GM23338 (cell line): ENCODE measurements at regions not wholly inside any gene's neighbourhood (a gene's known extent, or its start where the extent isn't known, plus 50 kb on each side); places are given as distances from the start of the nearest gene placed in this dataset.

ENCODE experiments used
- ATAC-seq: fragments of 200-7000 bp; cut with Tn5 transposase; 3 replicates; pipeline ENCODE4 v1.9.1; 2020
- DNase-seq: peaks from one replicate; pipeline ENCODE4 v3.0.0-alpha.2; 2015; ENCODE audit warnings: low spot score
- H2AFZ ChIP-seq: fragments of 200-600 bp; sonication (generic); 2 replicates; pipeline ENCODE4 v1.8.0; 2016; ENCODE audit warnings: antibody characterized with exemption, mild to moderate bottlenecking, moderate library complexity
- H3F3A ChIP-seq: fragments of 200-600 bp; sonication (generic); replicated peaks from 2 replicates; pipeline ENCODE4 v1.8.0; 2017; ENCODE audit warnings: antibody characterized with exemption, mixed run types, low read depth
- H3K27ac ChIP-seq: fragments of 200-600 bp; sonication (generic); 2 replicates; pipeline ENCODE4 v1.6.1; 2016; ENCODE audit warnings: low read depth
- H3K27me3 ChIP-seq: fragments of 200-600 bp; sonication (generic); 2 replicates; pipeline ENCODE4 v1.8.0; 2016; ENCODE audit warnings: mild to moderate bottlenecking, mixed run types, moderate library complexity; ENCODE audit not compliant: insufficient read depth
- H3K36me3 ChIP-seq: fragments of 200-600 bp; sonication (generic); 2 replicates; pipeline ENCODE4 v1.8.0; 2016; ENCODE audit warnings: mild to moderate bottlenecking; ENCODE audit not compliant: insufficient read depth
- H3K4me1 ChIP-seq: fragments of 200-600 bp; sonication (generic); 2 replicates; pipeline ENCODE4 v1.8.0; 2016; ENCODE audit warnings: mild to moderate bottlenecking, moderate library complexity; ENCODE audit not compliant: insufficient read depth
- H3K4me2 ChIP-seq: fragments of 200-600 bp; sonication (generic); 2 replicates; pipeline ENCODE4 v1.7.1; 2017; ENCODE audit warnings: mixed run types
- H3K4me3 ChIP-seq: fragments of 200-600 bp; sonication (generic); 2 replicates; pipeline ENCODE4 v1.6.1; 2016; ENCODE audit warnings: mixed run types
- H3K79me2 ChIP-seq: fragments of 200-600 bp; sonication (generic); replicated peaks from 2 replicates; pipeline ENCODE4 v1.8.0; 2017; ENCODE audit warnings: mild to moderate bottlenecking; ENCODE audit not compliant: insufficient read depth
- H3K9me2 ChIP-seq: fragments of 200-600 bp; sonication (generic); 2 replicates; pipeline ENCODE4 v1.8.0; 2017; ENCODE audit not compliant: insufficient read depth
- H4K20me1 ChIP-seq: fragments of 200-600 bp; sonication (generic); replicated peaks from 2 replicates; pipeline ENCODE4 v1.8.0; 2017; ENCODE audit warnings: mild to moderate bottlenecking; ENCODE audit not compliant: insufficient read depth
- H3K27ac Mint-ChIP-seq: 2 replicates; pipeline ENCODE4 v1.8.0; 2020; ENCODE audit warnings: inconsistent platforms, mild to moderate bottlenecking, moderate library complexity, mixed read lengths
- H3K27me3 Mint-ChIP-seq: 3 replicates; pipeline ENCODE4 v1.8.0; 2022; ENCODE audit warnings: low read depth, mild to moderate bottlenecking, moderate library complexity, mixed read lengths, inconsistent platforms; ENCODE audit not compliant: insufficient read depth, poor library complexity
- H3K36me3 Mint-ChIP-seq: 3 replicates; pipeline ENCODE4 v1.8.0; 2021; ENCODE audit warnings: low read depth, mild to moderate bottlenecking, inconsistent platforms, moderate library complexity, mixed read lengths
- H3K4me1 Mint-ChIP-seq: 3 replicates; pipeline ENCODE4 v1.8.0; 2020; ENCODE audit warnings: mild to moderate bottlenecking, inconsistent platforms, mixed read lengths
- H3K4me3 Mint-ChIP-seq: 3 replicates; pipeline ENCODE4 v1.8.0; 2021; ENCODE audit warnings: moderate library complexity, mild to moderate bottlenecking, inconsistent platforms, mixed read lengths
- H3K9me3 Mint-ChIP-seq: 3 replicates; pipeline ENCODE4 v1.8.0; 2020; ENCODE audit warnings: moderate library complexity, mild to moderate bottlenecking, inconsistent platforms, mixed read lengths
- CREB1 ChIP-seq: fragments of 250-450 bp; sonication (Bioruptor Pico); IDR thresholded peaks from 2 replicates; pipeline ENCODE4 v1.5.0; 2020; ENCODE audit warnings: low read depth, mild to moderate bottlenecking, moderate library complexity
- CTCF ChIP-seq, 2 experiments: fragments of 200-600 bp in 1 of 2; sonication (generic) in 1 of 2; conservative IDR thresholded peaks; 2 replicates each; pipeline versions ENCODE4 v1.5.1 to v1.6.1; 2016 to 2017; ENCODE audit warnings: antibody characterized with exemption in 2 of 2, low read depth in 2 of 2, mild to moderate bottlenecking in 2 of 2, moderate library complexity in 1 of 2
- ETS1 ChIP-seq: IDR thresholded peaks from 2 replicates; pipeline ENCODE4 v1.6.1; 2016; ENCODE audit warnings: antibody characterized with exemption
- EZH2 ChIP-seq: fragments of 200-600 bp; sonication (generic); IDR thresholded peaks from one replicate; pipeline ENCODE4 v1.8.0; 2017; ENCODE audit warnings: antibody characterized with exemption, mild to moderate bottlenecking, low read depth; ENCODE audit not compliant: unreplicated experiment
- EZH2phosphoT487 ChIP-seq: fragments of 200-600 bp; sonication (generic); IDR thresholded peaks from one replicate; pipeline ENCODE4 v1.8.1; 2018; ENCODE audit warnings: antibody characterized with exemption; ENCODE audit not compliant: unreplicated experiment
- JUNB ChIP-seq: IDR thresholded peaks from one replicate; pipeline ENCODE4 v1.6.1; 2016; ENCODE audit warnings: antibody characterized with exemption; ENCODE audit not compliant: unreplicated experiment
- NANOG ChIP-seq: IDR thresholded peaks from 2 replicates; pipeline ENCODE4 v1.6.1; 2016; ENCODE audit warnings: antibody characterized with exemption, borderline replicate concordance
- POLR2AphosphoS5 ChIP-seq: IDR thresholded peaks from 2 replicates; pipeline ENCODE4 v1.6.1; 2016; ENCODE audit warnings: antibody characterized with exemption, low read depth
- REST ChIP-seq: IDR thresholded peaks from one replicate; pipeline ENCODE4 v1.6.1; 2018; ENCODE audit warnings: antibody characterized with exemption; ENCODE audit not compliant: unreplicated experiment
- STAT1 ChIP-seq: IDR thresholded peaks from one replicate; pipeline ENCODE4 v1.6.1; 2016; ENCODE audit warnings: antibody characterized with exemption; ENCODE audit not compliant: unreplicated experiment
- ZNF114 ChIP-seq: fragments of 250-450 bp; sonication (Bioruptor Pico); IDR thresholded peaks from 2 replicates; pipeline ENCODE4 v1.5.0; 2020; ENCODE audit warnings: mild to moderate bottlenecking, moderate library complexity
- ZNF331 ChIP-seq: fragments of 250-450 bp; sonication (Bioruptor Pico); IDR thresholded peaks from 2 replicates; pipeline ENCODE4 v1.5.0; 2020; ENCODE audit warnings: low read depth, mild to moderate bottlenecking, moderate library complexity
- ZNF462 ChIP-seq: fragments of 250-450 bp; sonication (Bioruptor Pico); IDR thresholded peaks from 2 replicates; pipeline ENCODE4 v1.5.0; 2020; ENCODE audit warnings: mild to moderate bottlenecking, moderate library complexity

GRCh38 chr10:53387562-53387961 is 615.0 kb upstream of the MBL2 start:
- H3K27me3 ChIP-seq, result no peaks in the 10 kb centered on the region
- Mint-ChIP-seq H3K27me3 (no peaks in the 10 kb centered on the region), H3K4me1 (peaks cover 10% of the 10 kb centered on the region), H3K36me3 (peaks cover 9% of the 10 kb centered on the region; the same call in 2 of the 3 replicates), H3K27ac (no peak overlapping the region), H3K4me3 (no peak overlapping the region), H3K9me3 (peaks cover 4% of the 10 kb centered on the region; the same call in 2 of the 3 replicates)
- no peak overlapping the region for H3K27ac ChIP-seq
- ATAC-seq, result no peak
- DNase-seq, result no peak
- H3K4me1 ChIP-seq, result peaks cover 6% of the 10 kb centered on the region
- H4K20me1 ChIP-seq, result no peaks in the 10 kb centered on the region
- no peaks in the 10 kb centered on the region for H3K79me2 ChIP-seq
- H3K4me2 ChIP-seq, result no peak overlapping the region
- H3K36me3 ChIP-seq, result no peaks in the 10 kb centered on the region
- no peaks in the 10 kb centered on the region for H3K9me2 ChIP-seq
- 0 out of 2 replicates have a peak, but pooled peaks cover 5% of the 10 kb centered on the region for H3F3A ChIP-seq
- no peak for TF ChIP-seq EZH2
- no peak for TF ChIP-seq CTCF (conservative IDR thresholded peaks at IDR 0.05; ENCODE audit: low read depth in 2 of 2)
- no peak for TF ChIP-seq ZNF462 (CRISPR knock-in tag)
- no peak for TF ChIP-seq ZNF114 (CRISPR knock-in tag)
- TF ChIP-seq CREB1 (CRISPR knock-in tag), result no peak
- TF ChIP-seq STAT1, result no peak
- TF ChIP-seq JUNB, result no peak
- no peak for TF ChIP-seq ETS1
- no peak for TF ChIP-seq ZNF331
- no peak for TF ChIP-seq POLR2AphosphoS5
- no peak for TF ChIP-seq NANOG
- TF ChIP-seq REST, result no peak
- no peak for TF ChIP-seq EZH2phosphoT487
- no peak overlapping the region for H2AFZ ChIP-seq
- H3K4me3 ChIP-seq, result no peak overlapping the region
